Mesenchymal stem cell (in vitro differentiated cells and primary cell): ENCODE measurements at regions not wholly inside any gene's neighbourhood (a gene's known extent, or its start where the extent isn't known, plus 50 kb on each side); places are given as distances from the start of the nearest gene placed in this dataset.
A peak's percentile ranks its signal among the peaks of the same experiment; 100 is the strongest.

Experiments used
- DNase-seq: peaks from one replicate; pipeline ENCODE4 v3.0.0-alpha.2; 2013
- H2AFZ ChIP-seq: one replicate; pipeline ENCODE4 v1.6.1; 2013; ENCODE audit warnings: low read depth, mild to moderate bottlenecking, control low read depth, inconsistent platforms, low read length, moderate library complexity
- H2AK5ac ChIP-seq: 2 replicates; pipeline ENCODE4 v1.6.1; 2013; ENCODE audit warnings: low read length, moderate library complexity, mild to moderate bottlenecking, inconsistent platforms; ENCODE audit not compliant: severe bottlenecking
- H2BK120ac ChIP-seq: one replicate; pipeline ENCODE4 v1.6.1; 2013; ENCODE audit warnings: low read depth, mild to moderate bottlenecking, inconsistent platforms, low read length, moderate library complexity
- H2BK12ac ChIP-seq, 2 experiments: one replicate each; pipeline ENCODE4 v1.6.1; 2013; ENCODE audit warnings: inconsistent platforms in 2 of 2, low read length in 2 of 2, mild to moderate bottlenecking in 2 of 2, moderate library complexity in 2 of 2, control low read depth in 1 of 2
- H2BK15ac ChIP-seq: one replicate; pipeline ENCODE4 v1.6.1; 2013; ENCODE audit warnings: mild to moderate bottlenecking, low read depth, inconsistent platforms; ENCODE audit not compliant: poor library complexity, severe bottlenecking
- H2BK5ac ChIP-seq: 2 replicates; pipeline ENCODE4 v1.6.1; 2013; ENCODE audit warnings: low read depth, mild to moderate bottlenecking, low read length, control low read depth, inconsistent platforms; ENCODE audit not compliant: poor library complexity, severe bottlenecking
- H3K14ac ChIP-seq, 2 experiments: one replicate each; pipeline ENCODE4 v1.6.1; 2013; ENCODE audit warnings: inconsistent platforms in 2 of 2, low read length in 2 of 2, control low read depth in 1 of 2, mild to moderate bottlenecking in 1 of 2, moderate library complexity in 1 of 2
- H3K18ac ChIP-seq, 2 experiments: one replicate each; pipeline ENCODE4 v1.6.1; 2013; ENCODE audit warnings: inconsistent platforms in 2 of 2, low read length in 2 of 2, control low read depth in 1 of 2, low read depth in 1 of 2, mild to moderate bottlenecking in 1 of 2
- H3K23ac ChIP-seq, 2 experiments: one replicate each; pipeline ENCODE4 v1.6.1; 2013; ENCODE audit warnings: inconsistent platforms in 2 of 2, low read length in 2 of 2, mild to moderate bottlenecking in 2 of 2, moderate library complexity in 2 of 2, control low read depth in 1 of 2
- H3K27ac ChIP-seq: 2 replicates; pipeline ENCODE4 v1.5.1; 2013; ENCODE audit warnings: mild to moderate bottlenecking, moderate library complexity, low read length, control low read depth, inconsistent platforms; ENCODE audit not compliant: poor library complexity, severe bottlenecking
- H3K27me3 ChIP-seq, 2 experiments: 2 replicates each; pipeline versions ENCODE4 v1.6.1 to v1.7.0; 2013; ENCODE audit warnings: low read length in 2 of 2, mild to moderate bottlenecking in 2 of 2, moderate library complexity in 2 of 2, control low read depth in 1 of 2, inconsistent platforms in 1 of 2; ENCODE audit not compliant: control insufficient read depth in 1 of 2, insufficient read depth in 1 of 2
- H3K36me3 ChIP-seq, 2 experiments: 2 replicates each; pipeline versions ENCODE4 v1.6.1 to v1.7.0; 2013; ENCODE audit warnings: low read length in 2 of 2, control low read depth in 1 of 2, inconsistent platforms in 1 of 2, low read depth in 1 of 2, mild to moderate bottlenecking in 1 of 2; ENCODE audit not compliant: insufficient read depth in 2 of 2, control insufficient read depth in 1 of 2
- H3K4ac ChIP-seq, 2 experiments: one replicate each; pipeline ENCODE4 v1.6.1; 2013; ENCODE audit warnings: inconsistent platforms in 2 of 2, low read length in 2 of 2, mild to moderate bottlenecking in 2 of 2, moderate library complexity in 2 of 2, control low read depth in 1 of 2, low read depth in 1 of 2
- H3K4me1 ChIP-seq: 2 replicates; pipeline ENCODE4 v1.6.1; 2013; ENCODE audit warnings: low read depth, low read length, control low read depth; ENCODE audit not compliant: control insufficient read depth, insufficient read depth
- H3K4me2 ChIP-seq: 2 replicates; pipeline ENCODE4 v1.6.1; 2013; ENCODE audit warnings: low read length, mild to moderate bottlenecking, inconsistent platforms; ENCODE audit not compliant: poor library complexity, severe bottlenecking
- H3K4me3 ChIP-seq, 2 experiments: 2 replicates each; pipeline versions ENCODE4 v1.5.1 to v1.7.0; 2013; ENCODE audit warnings: low read length in 2 of 2, mild to moderate bottlenecking in 2 of 2, control low read depth in 1 of 2, low read depth in 1 of 2; ENCODE audit not compliant: insufficient read depth in 1 of 2
- H3K79me1 ChIP-seq: replicated peaks from 2 replicates; pipeline ENCODE4 v1.6.1; 2013; ENCODE audit warnings: mild to moderate bottlenecking, control low read depth, low read length, inconsistent platforms; ENCODE audit not compliant: poor library complexity, severe bottlenecking
- H3K9ac ChIP-seq: 2 replicates; pipeline ENCODE4 v1.7.0; 2013; ENCODE audit warnings: mild to moderate bottlenecking, low read length, moderate library complexity
- H3K9me3 ChIP-seq: 2 replicates; pipeline ENCODE4 v1.7.0; 2013; ENCODE audit warnings: mild to moderate bottlenecking, low read length; ENCODE audit not compliant: control insufficient read depth
- H4K8ac ChIP-seq: one replicate; pipeline ENCODE4 v1.6.1; 2013; ENCODE audit warnings: inconsistent platforms, mild to moderate bottlenecking, low read length, moderate library complexity
- H4K91ac ChIP-seq: one replicate; pipeline ENCODE4 v1.6.1; 2013; ENCODE audit warnings: mild to moderate bottlenecking, low read length, inconsistent platforms
- WGBS: methylation state at CpG from one replicate; pipeline ENCODE4 v1.1.7; 2013; ENCODE audit warnings: mixed read lengths; 5-methylcytosine and 5-hydroxymethylcytosine counted together

GRCh38 chr4:23009093-23009492, 316.4 kb downstream of the GBA3 start:
- Histone ChIP-seq H3K27me3 (no peaks in the 10 kb centered on the region), H2AFZ (no peak overlapping the region), H3K27ac (no peak overlapping the region), H3K36me3 (no peaks in the 10 kb centered on the region), H2BK5ac (peak overlapping the region; percentile 44), H2BK120ac (no peak overlapping the region), H3K4me3 (no peak overlapping the region), H3K14ac (no peak overlapping the region), H3K9ac (no peak overlapping the region), H2AK5ac (no peak overlapping the region), H3K4me2 (no peak overlapping the region), H3K4ac (no peak overlapping the region), H3K79me1 (no peaks in the 10 kb centered on the region), H2BK12ac (no peak overlapping the region), H3K18ac (no peak overlapping the region), H2BK15ac (no peak overlapping the region), H4K91ac (no peak overlapping the region), H3K4me1 (no peaks in the 10 kb centered on the region), H4K8ac (no peak overlapping the region), H3K23ac (no peak overlapping the region), H3K9me3 (no peaks in the 10 kb centered on the region)
- no peak for DNase-seq

- Histone ChIP-seq H3K4me1 (no peaks in the 10 kb centered on the region), H4K8ac (no peak overlapping the region), H2AFZ (no peak overlapping the region), H3K23ac (no peak overlapping the region), H3K79me1 (no peaks in the 10 kb centered on the region), H3K36me3 (no peaks in the 10 kb centered on the region), H2BK15ac (no peak overlapping the region), H2BK12ac (no peak overlapping the region), H3K14ac (no peak overlapping the region), H3K9me3 (no peaks in the 10 kb centered on the region), H2BK120ac (no peak overlapping the region), H3K4me3 (no peak overlapping the region), H2BK5ac (no peak overlapping the region), H3K4ac (no peak overlapping the region), H3K27ac (no peak overlapping the region), H2AK5ac (no peak overlapping the region), H3K9ac (no peak overlapping the region), H3K18ac (no peak overlapping the region), H3K27me3 (no peaks in the 10 kb centered on the region), H3K4me2 (no peak overlapping the region), H4K91ac (no peak overlapping the region)
- no peak for DNase-seq
Measured at GRCh38 chr4:23006756-23007155, 314.0 kb downstream of the GBA3 start.

- Histone ChIP-seq H3K36me3 (no peaks in the 10 kb centered on the region), H3K18ac (no peak overlapping the region), H2BK15ac (no peak overlapping the region), H3K4ac (no peak overlapping the region), H3K9me3 (no peaks in the 10 kb centered on the region), H2BK5ac (no peak overlapping the region), H2AK5ac (no peak overlapping the region), H2BK120ac (no peak overlapping the region), H3K4me2 (no peak overlapping the region), H2BK12ac (no peak overlapping the region), H2AFZ (no peak overlapping the region), H3K79me1 (no peaks in the 10 kb centered on the region), H3K9ac (no peak overlapping the region), H3K4me1 (no peaks in the 10 kb centered on the region), H3K27ac (no peak overlapping the region), H4K8ac (no peak overlapping the region), H3K27me3 (no peaks in the 10 kb centered on the region), H3K4me3 (no peak overlapping the region), H3K23ac (no peak overlapping the region), H4K91ac (no peak overlapping the region), H3K14ac (no peak overlapping the region)
- no CpG with 5 or more reads among the region's 1 CpG for WGBS
- DNase-seq, result no peak
Measured at GRCh38 chr4:23005691-23006090, 313.0 kb downstream of the GBA3 start.

GRCh38 chr4:23001478-23001877, 308.7 kb downstream of the GBA3 start:
- H3K4me2 ChIP-seq, result no peak overlapping the region
- no peak for DNase-seq
- no peak overlapping the region for H2AFZ ChIP-seq
- no peak overlapping the region for H3K23ac ChIP-seq
- no peaks in the 10 kb centered on the region for H3K4me1 ChIP-seq
- no peak overlapping the region for H3K4ac ChIP-seq
- H4K91ac ChIP-seq, result no peak overlapping the region
- H4K8ac ChIP-seq, result no peak overlapping the region
- no peaks in the 10 kb centered on the region for H3K27me3 ChIP-seq
- H3K14ac ChIP-seq, result no peak overlapping the region
- H3K79me1 ChIP-seq, result no peaks in the 10 kb centered on the region
- H3K9ac ChIP-seq, result no peak overlapping the region
- H2AK5ac ChIP-seq, result no peak overlapping the region
- 100% methylated on average over 1 of the region's 2 CpGs for WGBS
- no peak overlapping the region for H3K27ac ChIP-seq
- H2BK15ac ChIP-seq, result no peak overlapping the region
- no peak overlapping the region for H3K4me3 ChIP-seq
- no peak overlapping the region for H2BK5ac ChIP-seq
- H2BK120ac ChIP-seq, result no peak overlapping the region
- H3K9me3 ChIP-seq, result no peaks in the 10 kb centered on the region
- H3K18ac ChIP-seq, result no peak overlapping the region
- no peak overlapping the region for H2BK12ac ChIP-seq
- H3K36me3 ChIP-seq, result no peaks in the 10 kb centered on the region
